ENCODE measurements at regions not wholly inside any gene's neighbourhood (a gene's known extent, or its start where the extent isn't known, plus 50 kb on each side); places are given as distances from the start of the nearest gene placed in this dataset.
"Not testable (repeated sequence)": the region's sequence is repeated elsewhere in the genome, so short reads cannot be mapped to it uniquely, and the experiment has no call there.

GRCh38 chr17:64791226-64791625 lies 128.1 kb downstream of the LRRC37A3 start:
- not testable (repeated sequence) for ATAC-seq (replicated peaks; ENCODE audit: extremely low read depth, poor library complexity, severe bottlenecking); H3K27ac Mint-ChIP-seq (ENCODE audit: low read depth)
- H3K36me3 Mint-ChIP-seq (ENCODE audit: insufficient read depth) = peaks cover 15% of the 10 kb centered on the region

GRCh38 chr17:64790690-64791089 lies 128.6 kb upstream of the SMURF2 start:
- not testable (repeated sequence) for DNase-seq (ENCODE audit: low spot score in 2 of 2)

More at GRCh38 chr17:64791226-64791625, 128.1 kb downstream of the LRRC37A3 start:
- H3K27me3 Mint-ChIP-seq; DNase-seq (ENCODE audit: low spot score in 2 of 2); H3K4me3 Mint-ChIP-seq; H3K9me3 Mint-ChIP-seq: not testable (repeated sequence)
- peaks cover 15% of the 10 kb centered on the region for H3K4me1 Mint-ChIP-seq

GRCh38 chr17:64790193-64790592 lies 128.1 kb upstream of the SMURF2 start:
- not testable (repeated sequence) for DNase-seq (ENCODE audit: low spot score in 2 of 2); H3K4me3 Mint-ChIP-seq; H3K27me3 Mint-ChIP-seq; H3K27ac Mint-ChIP-seq (ENCODE audit: low read depth); ATAC-seq (replicated peaks; ENCODE audit: extremely low read depth, poor library complexity, severe bottlenecking); H3K9me3 Mint-ChIP-seq
- peaks cover 15% of the 10 kb centered on the region for H3K4me1 Mint-ChIP-seq
- peaks cover 19% of the 10 kb centered on the region for H3K36me3 Mint-ChIP-seq (ENCODE audit: insufficient read depth)

More at GRCh38 chr17:64790690-64791089, 128.6 kb upstream of the SMURF2 start:
- ATAC-seq (replicated peaks; ENCODE audit: extremely low read depth, poor library complexity, severe bottlenecking); H3K27ac Mint-ChIP-seq (ENCODE audit: low read depth); H3K4me3 Mint-ChIP-seq; H3K9me3 Mint-ChIP-seq; H3K27me3 Mint-ChIP-seq: not testable (repeated sequence)
- peaks cover 17% of the 10 kb centered on the region for H3K36me3 Mint-ChIP-seq (ENCODE audit: insufficient read depth)
- H3K4me1 Mint-ChIP-seq = peaks cover 15% of the 10 kb centered on the region

- not testable (repeated sequence) for H3K9me3 Mint-ChIP-seq; DNase-seq (ENCODE audit: low spot score in 2 of 2); ATAC-seq (replicated peaks; ENCODE audit: extremely low read depth, poor library complexity, severe bottlenecking); H3K4me3 Mint-ChIP-seq; H3K27ac Mint-ChIP-seq (ENCODE audit: low read depth); H3K27me3 Mint-ChIP-seq
- H3K36me3 Mint-ChIP-seq (ENCODE audit: insufficient read depth) = peaks cover 19% of the 10 kb centered on the region
- H3K4me1 Mint-ChIP-seq = peaks cover 15% of the 10 kb centered on the region
Observed at GRCh38 chr17:64789061-64789445, 126.9 kb upstream of the SMURF2 start.

GRCh38 chr17:64788286-64789060 lies 126.4 kb upstream of the SMURF2 start:
- H3K27me3 Mint-ChIP-seq = no peaks in the 10 kb centered on the region
- no peaks in the 10 kb centered on the region for H3K9me3 Mint-ChIP-seq
- H3K4me1 Mint-ChIP-seq = peaks cover 15% of the 10 kb centered on the region
- ATAC-seq (replicated peaks; ENCODE audit: extremely low read depth, poor library complexity, severe bottlenecking) (no peak), DNase-seq (ENCODE audit: low spot score in 2 of 2) (no peak)
- no peak overlapping the region for H3K27ac Mint-ChIP-seq (ENCODE audit: low read depth)
- H3K36me3 Mint-ChIP-seq (ENCODE audit: insufficient read depth) = peaks cover 19% of the 10 kb centered on the region
- no peak overlapping the region for H3K4me3 Mint-ChIP-seq

- Mint-ChIP-seq H3K27me3 (no peaks in the 10 kb centered on the region), H3K4me1 (peaks cover 12% of the 10 kb centered on the region), H3K36me3 (ENCODE audit: insufficient read depth) (peaks cover 22% of the 10 kb centered on the region), H3K4me3 (no peak overlapping the region), H3K9me3 (no peaks in the 10 kb centered on the region), H3K27ac (ENCODE audit: low read depth) (no peak overlapping the region)
- DNase-seq (ENCODE audit: low spot score in 2 of 2) (no peak), ATAC-seq (replicated peaks; ENCODE audit: extremely low read depth, poor library complexity, severe bottlenecking) (no peak)
Observed at GRCh38 chr17:64787921-64788271, 125.8 kb upstream of the SMURF2 start.

GRCh38 chr17:64787255-64787920 lies 125.3 kb upstream of the SMURF2 start:
- Mint-ChIP-seq H3K4me3 (no peak overlapping the region), H3K9me3 (no peaks in the 10 kb centered on the region), H3K36me3 (ENCODE audit: insufficient read depth) (peaks cover 22% of the 10 kb centered on the region), H3K4me1 (peaks cover 8% of the 10 kb centered on the region), H3K27me3 (no peaks in the 10 kb centered on the region), H3K27ac (ENCODE audit: low read depth) (no peak overlapping the region)
- ATAC-seq (replicated peaks; ENCODE audit: extremely low read depth, poor library complexity, severe bottlenecking) (no peak), DNase-seq (ENCODE audit: low spot score in 2 of 2) (no peak)

- Mint-ChIP-seq H3K9me3 (no peaks in the 10 kb centered on the region), H3K27me3 (no peaks in the 10 kb centered on the region), H3K36me3 (ENCODE audit: insufficient read depth) (peaks cover 18% of the 10 kb centered on the region), H3K27ac (ENCODE audit: low read depth) (no peak overlapping the region), H3K4me1 (peaks cover 7% of the 10 kb centered on the region), H3K4me3 (no peak overlapping the region)
- no peak for ATAC-seq (replicated peaks; ENCODE audit: extremely low read depth, poor library complexity, severe bottlenecking)
- no peak for DNase-seq (ENCODE audit: low spot score in 2 of 2)
Observed at GRCh38 chr17:64786337-64786736, 124.2 kb upstream of the SMURF2 start.

- peaks cover 14% of the 10 kb centered on the region for H3K4me1 Mint-ChIP-seq
- H3K27ac Mint-ChIP-seq (ENCODE audit: low read depth) = no peak overlapping the region
- H3K4me3 Mint-ChIP-seq = no peak overlapping the region
- ATAC-seq (replicated peaks; ENCODE audit: extremely low read depth, poor library complexity, severe bottlenecking) (no peak), DNase-seq (ENCODE audit: low spot score in 2 of 2) (no peak)
- H3K9me3 Mint-ChIP-seq = no peaks in the 10 kb centered on the region
- H3K36me3 Mint-ChIP-seq (ENCODE audit: insufficient read depth) = peaks cover 21% of the 10 kb centered on the region
- no peaks in the 10 kb centered on the region for H3K27me3 Mint-ChIP-seq
Observed at GRCh38 chr17:64785011-64785421, 122.9 kb upstream of the SMURF2 start.

- H3K4me3 Mint-ChIP-seq = no peak overlapping the region
- no peak overlapping the region for H3K27ac Mint-ChIP-seq (ENCODE audit: low read depth)
- peaks cover 20% of the 10 kb centered on the region for H3K4me1 Mint-ChIP-seq
- DNase-seq (ENCODE audit: low spot score in 2 of 2) (no peak), ATAC-seq (replicated peaks; ENCODE audit: extremely low read depth, poor library complexity, severe bottlenecking) (no peak)
- no peaks in the 10 kb centered on the region for H3K9me3 Mint-ChIP-seq
- peaks cover 21% of the 10 kb centered on the region for H3K36me3 Mint-ChIP-seq (ENCODE audit: insufficient read depth)
- no peaks in the 10 kb centered on the region for H3K27me3 Mint-ChIP-seq
Observed at GRCh38 chr17:64784353-64785010, 122.4 kb upstream of the SMURF2 start.

GRCh38 chr17:64783556-64784352 lies 121.6 kb upstream of the SMURF2 start:
- no peak overlapping the region for H3K4me3 Mint-ChIP-seq
- H3K4me1 Mint-ChIP-seq = peaks cover 20% of the 10 kb centered on the region
- DNase-seq (ENCODE audit: low spot score in 2 of 2) (no peak), ATAC-seq (replicated peaks; ENCODE audit: extremely low read depth, poor library complexity, severe bottlenecking) (no peak)
- H3K27ac Mint-ChIP-seq (ENCODE audit: low read depth) = no peak overlapping the region
- H3K36me3 Mint-ChIP-seq (ENCODE audit: insufficient read depth) = peaks cover 20% of the 10 kb centered on the region
- no peaks in the 10 kb centered on the region for H3K27me3 Mint-ChIP-seq
- no peaks in the 10 kb centered on the region for H3K9me3 Mint-ChIP-seq

GRCh38 chr17:64783031-64783461 lies 120.9 kb upstream of the SMURF2 start:
- DNase-seq (ENCODE audit: low spot score in 2 of 2) (no peak), ATAC-seq (replicated peaks; ENCODE audit: extremely low read depth, poor library complexity, severe bottlenecking) (no peak)
- Mint-ChIP-seq H3K4me3 (no peak overlapping the region), H3K27me3 (no peaks in the 10 kb centered on the region), H3K4me1 (peaks cover 20% of the 10 kb centered on the region), H3K36me3 (ENCODE audit: insufficient read depth) (peaks cover 18% of the 10 kb centered on the region), H3K9me3 (no peaks in the 10 kb centered on the region), H3K27ac (ENCODE audit: low read depth) (peak overlapping the region; percentile 13)
